HepG2 (cell line): ENCODE measurements at regions not wholly inside any gene's neighbourhood (a gene's known extent, or its start where the extent isn't known, plus 50 kb on each side); places are given as distances from the start of the nearest gene placed in this dataset.

Source experiments
- EP300 ChIP-seq, 3 experiments: sonication (generic) in 1 of 3; formaldehyde crosslinking in 1 of 3; IDR thresholded peaks; 2 replicates each; pipeline versions ENCODE4 v1.5.1 to v1.6.1; 2011 to 2020; ENCODE audit warnings: low read depth in 2 of 3, low read length in 2 of 3, borderline replicate concordance in 1 of 3, improper control_type of control experiment in 1 of 3, mild to moderate bottlenecking in 1 of 3, missing genetic modification reagents in 1 of 3, moderate library complexity in 1 of 3
- ETV5 ChIP-seq: IDR thresholded peaks from 2 replicates; pipeline ENCODE4 v1.6.1; 2018; ENCODE audit warnings: missing biosample characterization, missing genetic modification reagents, inconsistent platforms, borderline replicate concordance
- FOXJ3 ChIP-seq: sonication (generic); formaldehyde crosslinking; IDR thresholded peaks from 2 replicates; pipeline ENCODE4 v1.4.0; 2020; ENCODE audit warnings: missing genetic modification reagents, mild to moderate bottlenecking, borderline replicate concordance
- HDAC2 ChIP-seq: sonication (generic); formaldehyde crosslinking; IDR thresholded peaks from 2 replicates; pipeline ENCODE4 v1.4.0; 2020; ENCODE audit warnings: missing genetic modification reagents
- HMG20A ChIP-seq: IDR thresholded peaks from 2 replicates; pipeline ENCODE4 v1.6.1; 2016; ENCODE audit warnings: borderline replicate concordance
- HOXA5 ChIP-seq: sonication (generic); formaldehyde crosslinking; IDR thresholded peaks from 2 replicates; pipeline ENCODE4 v1.4.0; 2020; ENCODE audit warnings: missing genetic modification reagents
- NR2F1 ChIP-seq, 2 experiments: fragments of 450-650 bp in 1 of 2; formaldehyde crosslinking in 1 of 2; IDR thresholded peaks; 2 replicates each; pipeline versions ENCODE4 v1.5.0 to v1.6.1; 2016 to 2020; ENCODE audit warnings: mild to moderate bottlenecking in 1 of 2, missing compliant biosample characterization in 1 of 2, missing genetic modification reagents in 1 of 2, moderate library complexity in 1 of 2
- PBX2 ChIP-seq: IDR thresholded peaks from 2 replicates; pipeline ENCODE4 v1.6.1; 2016; ENCODE audit warnings: control low read depth
- RELA ChIP-seq: sonication (generic); formaldehyde crosslinking; IDR thresholded peaks from 2 replicates; pipeline ENCODE4 v1.4.0; 2020; ENCODE audit warnings: missing genetic modification reagents
- SMAD1 ChIP-seq: sonication (generic); formaldehyde crosslinking; IDR thresholded peaks from 2 replicates; pipeline ENCODE4 v1.4.0; 2020; ENCODE audit warnings: missing genetic modification reagents, low read depth, mild to moderate bottlenecking, borderline replicate concordance
- ZMYM4 ChIP-seq: sonication (generic); formaldehyde crosslinking; IDR thresholded peaks from 2 replicates; pipeline ENCODE4 v1.8.1; 2023; ENCODE audit warnings: mild to moderate bottlenecking, missing genetic modification reagents
- ZNF563 ChIP-seq: sonication (generic); formaldehyde crosslinking; IDR thresholded peaks from 2 replicates; pipeline ENCODE4 v1.8.0; 2022; ENCODE audit warnings: mild to moderate bottlenecking, moderate library complexity, missing genetic modification reagents
- ZNF672 ChIP-seq: sonication (generic); formaldehyde crosslinking; IDR thresholded peaks from 2 replicates; pipeline ENCODE4 v1.8.1; 2022; ENCODE audit warnings: missing genetic modification reagents
- TF ChIP-seq, protein P1 (sequence below): IDR thresholded peaks from 2 replicates; pipeline ENCODE4 v1.4.0; 2020; ENCODE audit warnings: mild to moderate bottlenecking, missing genetic modification reagents
- TF ChIP-seq, protein P2 (sequence below): sonication (generic); formaldehyde crosslinking; IDR thresholded peaks from 2 replicates; pipeline ENCODE4 v1.4.0; 2020; ENCODE audit warnings: missing genetic modification reagents

GRCh38 chr6:81816380-81816779 lies 63.9 kb upstream of the TENT5A start (continued):
- TF ChIP-seq SMAD1 (CRISPR knock-in tag) (no peak), HOXA5 (peak; percentile 99), ETV5 (CRISPR knock-in tag) (peak; percentile 50; the same call in 1 of the 2 replicates), HMG20A (CRISPR knock-in tag) (peak; percentile 52; the same call in 1 of the 2 replicates), PBX2 (CRISPR knock-in tag) (peak; percentile 71), RELA (CRISPR knock-in tag) (peak; percentile 38; the same call in 1 of the 2 replicates), FOXJ3 (CRISPR knock-in tag) (peak; percentile 65; the same call in 1 of the 2 replicates), ZNF672 (0 out of 2 replicates have a peak, but pooled peaks have one; percentile 42), ZNF563 (CRISPR knock-in tag) (no peak), NR2F1 (CRISPR knock-in tag; IDR thresholded peaks at IDR 0.05) (peak; percentile 57 to 74; a peak in 2 of 4 replicates), ZMYM4 (CRISPR knock-in tag) (peak; percentile 52; the same call in 1 of the 2 replicates), HDAC2 (peak; percentile 58; the same call in 1 of the 2 replicates), EP300 (IDR thresholded peaks at IDR 0.05; ENCODE audit: low read depth in 2 of 2, low read length in 2 of 2) (peak in 1 of 2 experiments; percentile 51; a peak in 1 of 4 replicates), EP300 (CRISPR knock-in tag; IDR thresholded peaks at IDR 0.05; ENCODE audit: borderline replicate concordance) (no peak)
- TF ChIP-seq, protein P1, sequence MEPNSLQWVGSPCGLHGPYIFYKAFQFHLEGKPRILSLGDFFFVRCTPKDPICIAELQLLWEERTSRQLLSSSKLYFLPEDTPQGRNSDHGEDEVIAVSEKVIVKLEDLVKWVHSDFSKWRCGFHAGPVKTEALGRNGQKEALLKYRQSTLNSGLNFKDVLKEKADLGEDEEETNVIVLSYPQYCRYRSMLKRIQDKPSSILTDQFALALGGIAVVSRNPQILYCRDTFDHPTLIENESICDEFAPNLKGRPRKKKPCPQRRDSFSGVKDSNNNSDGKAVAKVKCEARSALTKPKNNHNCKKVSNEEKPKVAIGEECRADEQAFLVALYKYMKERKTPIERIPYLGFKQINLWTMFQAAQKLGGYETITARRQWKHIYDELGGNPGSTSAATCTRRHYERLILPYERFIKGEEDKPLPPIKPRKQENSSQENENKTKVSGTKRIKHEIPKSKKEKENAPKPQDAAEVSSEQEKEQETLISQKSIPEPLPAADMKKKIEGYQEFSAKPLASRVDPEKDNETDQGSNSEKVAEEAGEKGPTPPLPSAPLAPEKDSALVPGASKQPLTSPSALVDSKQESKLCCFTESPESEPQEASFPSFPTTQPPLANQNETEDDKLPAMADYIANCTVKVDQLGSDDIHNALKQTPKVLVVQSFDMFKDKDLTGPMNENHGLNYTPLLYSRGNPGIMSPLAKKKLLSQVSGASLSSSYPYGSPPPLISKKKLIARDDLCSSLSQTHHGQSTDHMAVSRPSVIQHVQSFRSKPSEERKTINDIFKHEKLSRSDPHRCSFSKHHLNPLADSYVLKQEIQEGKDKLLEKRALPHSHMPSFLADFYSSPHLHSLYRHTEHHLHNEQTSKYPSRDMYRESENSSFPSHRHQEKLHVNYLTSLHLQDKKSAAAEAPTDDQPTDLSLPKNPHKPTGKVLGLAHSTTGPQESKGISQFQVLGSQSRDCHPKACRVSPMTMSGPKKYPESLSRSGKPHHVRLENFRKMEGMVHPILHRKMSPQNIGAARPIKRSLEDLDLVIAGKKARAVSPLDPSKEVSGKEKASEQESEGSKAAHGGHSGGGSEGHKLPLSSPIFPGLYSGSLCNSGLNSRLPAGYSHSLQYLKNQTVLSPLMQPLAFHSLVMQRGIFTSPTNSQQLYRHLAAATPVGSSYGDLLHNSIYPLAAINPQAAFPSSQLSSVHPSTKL (CRISPR knock-in tag): peak; percentile 71
- TF ChIP-seq, protein P2, sequence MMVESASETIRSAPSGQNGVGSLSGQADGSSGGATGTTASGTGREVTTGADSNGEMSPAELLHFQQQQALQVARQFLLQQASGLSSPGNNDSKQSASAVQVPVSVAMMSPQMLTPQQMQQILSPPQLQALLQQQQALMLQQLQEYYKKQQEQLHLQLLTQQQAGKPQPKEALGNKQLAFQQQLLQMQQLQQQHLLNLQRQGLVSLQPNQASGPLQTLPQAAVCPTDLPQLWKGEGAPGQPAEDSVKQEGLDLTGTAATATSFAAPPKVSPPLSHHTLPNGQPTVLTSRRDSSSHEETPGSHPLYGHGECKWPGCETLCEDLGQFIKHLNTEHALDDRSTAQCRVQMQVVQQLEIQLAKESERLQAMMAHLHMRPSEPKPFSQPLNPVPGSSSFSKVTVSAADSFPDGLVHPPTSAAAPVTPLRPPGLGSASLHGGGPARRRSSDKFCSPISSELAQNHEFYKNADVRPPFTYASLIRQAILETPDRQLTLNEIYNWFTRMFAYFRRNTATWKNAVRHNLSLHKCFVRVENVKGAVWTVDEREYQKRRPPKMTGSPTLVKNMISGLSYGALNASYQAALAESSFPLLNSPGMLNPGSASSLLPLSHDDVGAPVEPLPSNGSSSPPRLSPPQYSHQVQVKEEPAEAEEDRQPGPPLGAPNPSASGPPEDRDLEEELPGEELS (CRISPR knock-in tag): peak; percentile 63
